SK-N-SH (cell line): ENCODE measurements at regions not wholly inside any gene's neighbourhood (a gene's known extent, or its start where the extent isn't known, plus 50 kb on each side); places are given as distances from the start of the nearest gene placed in this dataset.

Experiments
- CTCF ChIA-PET: fragments of 300-600, 350-600 bp; formaldehyde crosslinking; extraction: SDS; loops from one replicate; lab custom pipeline; 2021; lab: Yijun Ruan, JAX
- POLR2A ChIA-PET: fragments of 350-600 bp; sonication (Branson Sonifier 250); formaldehyde crosslinking; extraction: SDS; loops from one replicate; lab custom pipeline; 2020; ENCODE audit warnings: antibody characterized with exemption, inconsistent platforms; lab: Yijun Ruan, JAX
- DNase-seq: peaks from one replicate; pipeline ENCODE4 v3.0.0; 2012
- H2AFZ ChIP-seq: fragments of 200-600 bp; sonication (generic); 2 replicates; pipeline ENCODE4 v1.8.1; 2016; ENCODE audit warnings: antibody characterized with exemption, mild to moderate bottlenecking, low read depth
- H3F3A ChIP-seq: fragments of 200-600 bp; sonication (generic); replicated peaks from 2 replicates; pipeline ENCODE3; 2016; ENCODE audit warnings: antibody characterized with exemption, mild to moderate bottlenecking; ENCODE audit not compliant: insufficient read depth
- H3K27ac ChIP-seq, 2 experiments: fragments of 200-500 bp in 1 of 2; fragments of 200-600 bp in 1 of 2; sonication (Bioruptor generic) in 1 of 2; sonication (generic), shearing (Covaris generic) in 1 of 2; 2 replicates each; pipeline versions ENCODE4 v1.5.1 to v1.6.1; 2014 to 2016; ENCODE audit warnings: low read depth in 2 of 2, inconsistent platforms in 1 of 2, low read length in 1 of 2, mild to moderate bottlenecking in 1 of 2, mixed read lengths in 1 of 2
- H3K27me3 ChIP-seq: fragments of 200-600 bp; sonication (generic), shearing (Covaris generic); 2 replicates; pipeline ENCODE4 v1.6.1; 2016; ENCODE audit warnings: mixed run types; ENCODE audit not compliant: insufficient read depth
- H3K36me3 ChIP-seq, 2 experiments: fragments of 200-500 bp in 1 of 2; fragments of 200-600 bp in 1 of 2; sonication (Bioruptor generic) in 1 of 2; sonication (generic) in 1 of 2; replicated peaks in 1 of 2; 2 replicates each; pipeline versions ENCODE3 to v1.5.1; 2014 to 2016; ENCODE audit warnings: low read length in 1 of 2, mild to moderate bottlenecking in 1 of 2; ENCODE audit not compliant: insufficient read depth in 2 of 2, control insufficient read depth in 1 of 2
- H3K4me1 ChIP-seq, 2 experiments: fragments of 200-500 bp in 1 of 2; fragments of 200-600 bp in 1 of 2; sonication (Bioruptor generic) in 1 of 2; sonication (generic), shearing (Covaris generic) in 1 of 2; 2 replicates each; pipeline versions ENCODE4 v1.5.1 to v1.6.1; 2014 to 2016; ENCODE audit warnings: low read depth in 1 of 2, low read length in 1 of 2, mixed run types in 1 of 2; ENCODE audit not compliant: insufficient read depth in 2 of 2, control insufficient read depth in 1 of 2
- H3K4me2 ChIP-seq: fragments of 200-600 bp; sonication (generic), shearing (Covaris generic); 2 replicates; pipeline ENCODE4 v1.6.1; 2017; ENCODE audit warnings: mixed run types
- H3K4me3 ChIP-seq, 2 experiments: fragments of 200-500 bp in 1 of 2; fragments of 200-600 bp in 1 of 2; sonication (Bioruptor generic) in 1 of 2; sonication (generic), shearing (Covaris generic) in 1 of 2; 2 replicates each; pipeline versions ENCODE4 v1.5.1 to v1.8.1; 2014 to 2016; ENCODE audit warnings: low read depth in 2 of 2, inconsistent platforms in 1 of 2, low read length in 1 of 2, mild to moderate bottlenecking in 1 of 2, mixed read lengths in 1 of 2, moderate library complexity in 1 of 2
- H3K79me2 ChIP-seq: fragments of 200-600 bp; sonication (generic); 2 replicates; pipeline ENCODE4 v1.8.1; 2017; ENCODE audit warnings: mild to moderate bottlenecking; ENCODE audit not compliant: insufficient read depth
- H3K9ac ChIP-seq: fragments of 200-600 bp; sonication (generic); 2 replicates; pipeline ENCODE4 v1.6.1; 2017; ENCODE audit warnings: mixed run types
- H3K9me2 ChIP-seq: fragments of 200-600 bp; sonication (generic); 2 replicates; pipeline ENCODE4 v1.6.1; 2017; ENCODE audit warnings: mixed run types
- H3K9me3 ChIP-seq: fragments of 200-600 bp; sonication (generic); 2 replicates; pipeline ENCODE4 v1.6.1; 2017; ENCODE audit warnings: mixed run types, mild to moderate bottlenecking, moderate library complexity
- H4K20me1 ChIP-seq: fragments of 200-600 bp; sonication (generic); 2 replicates; pipeline ENCODE4 v1.6.1; 2017; ENCODE audit warnings: mild to moderate bottlenecking, mixed run types; ENCODE audit not compliant: insufficient read depth
- CHD2 ChIP-seq: fragments of 150-350 bp; IDR thresholded peaks from 2 replicates; pipeline ENCODE4 v1.6.1; 2018; ENCODE audit warnings: low read length; ENCODE audit not compliant: partially characterized antibody
- ELF1 ChIP-seq: IDR thresholded peaks from 2 replicates; pipeline ENCODE4 v1.4.0; 2012
- EP300 ChIP-seq, 2 experiments: IDR thresholded peaks; 2 replicates each; pipeline versions ENCODE4 v1.4.0 to v1.6.1; 2012; ENCODE audit warnings: borderline replicate concordance in 1 of 2, low read depth in 1 of 2, low read length in 1 of 2
- EZH2phosphoT487 ChIP-seq: fragments of 200-600 bp; sonication (generic); IDR thresholded peaks from 2 replicates; pipeline ENCODE4 v1.6.1; 2017; ENCODE audit warnings: low read depth, mixed run types, mild to moderate bottlenecking, antibody characterized with exemption, moderate library complexity, borderline replicate concordance
- FOXJ3 ChIP-seq: sonication (generic); formaldehyde crosslinking; IDR thresholded peaks from 2 replicates; pipeline ENCODE4 v1.5.1; 2020; ENCODE audit warnings: mild to moderate bottlenecking, missing genetic modification reagents
- GATA2 ChIP-seq: sonication (generic); formaldehyde crosslinking; IDR thresholded peaks from 2 replicates; pipeline ENCODE4 v1.5.0; 2020; ENCODE audit warnings: mild to moderate bottlenecking, missing genetic modification reagents
- MAX ChIP-seq: IDR thresholded peaks from 2 replicates; pipeline ENCODE4 v1.4.0; 2012; ENCODE audit warnings: low read depth
- MEF2A ChIP-seq: IDR thresholded peaks from 2 replicates; pipeline ENCODE4 v1.4.0; 2012; ENCODE audit warnings: low read depth, borderline replicate concordance
- MXI1 ChIP-seq: IDR thresholded peaks from 2 replicates; pipeline ENCODE4 v1.6.1; 2012; ENCODE audit warnings: mild to moderate bottlenecking, low read depth, low read length, improper control_type of control experiment
- NFIC ChIP-seq: IDR thresholded peaks from 2 replicates; pipeline ENCODE4 v1.4.0; 2012; ENCODE audit warnings: borderline replicate concordance
- RAD21 ChIP-seq: IDR thresholded peaks from 2 replicates; pipeline ENCODE4 v1.6.1; 2012; ENCODE audit warnings: mild to moderate bottlenecking, low read length
- REST ChIP-seq: IDR thresholded peaks from 2 replicates; pipeline ENCODE4 v1.6.1; 2012; ENCODE audit warnings: mild to moderate bottlenecking, low read depth, low read length, moderate library complexity
- RFX5 ChIP-seq: IDR thresholded peaks from 2 replicates; pipeline ENCODE4 v1.6.1; 2012; ENCODE audit warnings: mild to moderate bottlenecking, improper control_type of control experiment, low read length
- SIN3A ChIP-seq: IDR thresholded peaks from 2 replicates; pipeline ENCODE4 v1.6.1; 2012; ENCODE audit warnings: low read depth, mild to moderate bottlenecking, low read length, moderate library complexity, borderline replicate concordance
- TAF1 ChIP-seq: IDR thresholded peaks from 2 replicates; pipeline ENCODE4 v1.6.1; 2012; ENCODE audit warnings: low read depth, mild to moderate bottlenecking, low read length, moderate library complexity, borderline replicate concordance
- TEAD4 ChIP-seq: IDR thresholded peaks from 2 replicates; pipeline ENCODE4 v1.4.0; 2012; ENCODE audit warnings: mild to moderate bottlenecking, borderline replicate concordance; ENCODE audit not compliant: insufficient read depth
- USF2 ChIP-seq: fragments of 150-350 bp; IDR thresholded peaks from 2 replicates; pipeline ENCODE4 v1.6.1; 2017; ENCODE audit warnings: antibody characterized with exemption, low read length, low read depth, borderline replicate concordance
- ZBTB33 ChIP-seq: IDR thresholded peaks from 2 replicates; pipeline ENCODE4 v1.4.0; 2012; ENCODE audit warnings: low read depth, borderline replicate concordance
- WGBS: methylation state at CpG from one replicate; pipeline ENCODE4 v1.1.6; 2017; ENCODE audit warnings: low lambda C conversion rate; 5-methylcytosine and 5-hydroxymethylcytosine counted together

- H3K27ac ChIP-seq, result no peak overlapping the region
- H3K27me3 ChIP-seq, result no peaks in the 10 kb centered on the region
- ChIA-PET POLR2A (no interaction called here), CTCF (no interaction called here)
- no peaks in the 10 kb centered on the region for H3K9me2 ChIP-seq
- no peaks in the 10 kb centered on the region for H3K9me3 ChIP-seq
- H3K79me2 ChIP-seq, result no peaks in the 10 kb centered on the region
- TF ChIP-seq RAD21, result no peak
- no peak for TF ChIP-seq MAX
- no peak for TF ChIP-seq CHD2
- no peak for TF ChIP-seq EP300 (IDR thresholded peaks at IDR 0.05; ENCODE audit: borderline replicate concordance in 1 of 2, low read depth in 1 of 2, low read length in 1 of 2)
- no peak for TF ChIP-seq USF2
- TF ChIP-seq TEAD4, result no peak
- TF ChIP-seq FOXJ3 (CRISPR knock-in tag), result no peak
- no peak for TF ChIP-seq EZH2phosphoT487
- TF ChIP-seq NFIC, result no peak
- TF ChIP-seq TAF1, result no peak
- TF ChIP-seq GATA2 (CRISPR knock-in tag), result no peak
- no peak overlapping the region for H3K4me3 ChIP-seq
- no peak for DNase-seq
- no peaks in the 10 kb centered on the region for H3F3A ChIP-seq
- no peak overlapping the region for H3K9ac ChIP-seq
- peaks cover 0 to 6% of the 10 kb centered on the region in 2 experiments for H3K36me3 ChIP-seq
- H3K4me1 ChIP-seq, result no peaks in the 10 kb centered on the region; a peak in 1 of 4 replicates
- H3K4me2 ChIP-seq, result no peak overlapping the region
- H2AFZ ChIP-seq, result no peak overlapping the region
- no peaks in the 10 kb centered on the region for H4K20me1 ChIP-seq
- 67% methylated on average over 1 of the region's 1 CpG for WGBS
Observed at GRCh38 chr3:177898185-177898584, 638.1 kb upstream of the KCNMB2 start.

- H4K20me1 ChIP-seq, result no peaks in the 10 kb centered on the region
- H3K9me3 ChIP-seq, result no peaks in the 10 kb centered on the region
- no peaks in the 10 kb centered on the region for H3K79me2 ChIP-seq
- no peak overlapping the region for H3K9ac ChIP-seq
- peaks cover 0 to 6% of the 10 kb centered on the region in 2 experiments for H3K36me3 ChIP-seq
- no peak overlapping the region for H2AFZ ChIP-seq
- ChIA-PET CTCF (interaction anchor here (0.7 kb wide), 1 partner anchor 10 kb away, joined by 3 read pairs; no protein-coding TSS in a partner anchor), POLR2A (no interaction called here)
- H3K27ac ChIP-seq, result no peak overlapping the region
- no peaks in the 10 kb centered on the region for H3K9me2 ChIP-seq
- DNase-seq, result no peak
- H3F3A ChIP-seq, result peaks cover 6% of the 10 kb centered on the region
- no peak overlapping the region for H3K4me2 ChIP-seq
- WGBS, result 94% methylated on average over 6 of the region's 9 CpGs
- H3K4me1 ChIP-seq, result no peaks in the 10 kb centered on the region; a peak in 1 of 4 replicates
- H3K4me3 ChIP-seq, result peak overlapping the region in 1 of 2 experiments; percentile 1; a peak in 1 of 4 replicates
- no peaks in the 10 kb centered on the region for H3K27me3 ChIP-seq
- TF ChIP-seq MEF2A, result no peak
- TF ChIP-seq SIN3A, result no peak
- TF ChIP-seq REST, result no peak
- TF ChIP-seq MXI1, result no peak
- no peak for TF ChIP-seq RFX5
- no peak for TF ChIP-seq ELF1
- TF ChIP-seq CHD2, result no peak
- no peak for TF ChIP-seq ZBTB33
Observed at GRCh38 chr3:177899275-177900067, 636.8 kb upstream of the KCNMB2 start.
